Heart left ventricle (tissue), 16 donors: ENCODE measurements at regions not wholly inside any gene's neighbourhood (a gene's known extent, or its start where the extent isn't known, plus 50 kb on each side); places are given as distances from the start of the nearest gene placed in this dataset.
A peak's percentile ranks its signal among the peaks of the same experiment; 100 is the strongest.

Experiments
- ATAC-seq, 4 donors: fragments of 200-7000 bp; cut with Tn5 transposase; one replicate each; pipeline ENCODE4 v1.9.1; 2020 to 2022; ENCODE audit warnings: moderate library complexity in 4 of 4, mild to moderate bottlenecking in 3 of 4, moderate number of reproducible peaks in 1 of 4
- DNase-seq, 5 donors: peaks; one replicate each; pipeline ENCODE4 v3.0.0-alpha.2; 2020
- H3K27ac ChIP-seq, 12 donors: fragments of 200-600 bp; sonication (generic) in 4 of 12; one replicate each; pipeline versions ENCODE4 v1.5.0 to v1.8.0; 2016 to 2022; ENCODE audit warnings: mild to moderate bottlenecking in 2 of 12
- H3K27me3 ChIP-seq, 9 donors: fragments of 200-600 bp; sonication (generic) in 2 of 9; one replicate each; pipeline versions ENCODE4 v1.5.1 to v1.8.0; 2016 to 2022; ENCODE audit warnings: mild to moderate bottlenecking in 3 of 9
- H3K36me3 ChIP-seq, 9 donors: fragments of 200-600 bp; sonication (generic) in 2 of 9; one replicate each; pipeline versions ENCODE4 v1.5.0 to v1.8.0; 2018 to 2022; ENCODE audit warnings: mild to moderate bottlenecking in 2 of 9
- H3K4me1 ChIP-seq, 12 donors: fragments of 200-600 bp; sonication (generic) in 4 of 12; one replicate each; pipeline versions ENCODE4 v1.5.0 to v1.8.0; 2016 to 2022; ENCODE audit warnings: mild to moderate bottlenecking in 3 of 12
- H3K4me3 ChIP-seq, 12 donors: fragments of 200-600 bp; sonication (generic) in 4 of 12; one replicate each; pipeline versions ENCODE4 v1.5.0 to v1.8.0; 2017 to 2022; ENCODE audit warnings: mild to moderate bottlenecking in 9 of 12, moderate library complexity in 4 of 12
- H3K9me3 ChIP-seq, 12 donors: fragments of 200-600 bp; sonication (generic) in 4 of 12; one replicate each; pipeline versions ENCODE4 v1.5.0 to v1.8.0; 2016 to 2022; ENCODE audit warnings: mild to moderate bottlenecking in 1 of 12
- POLR2A ChIP-seq, 2 donors: fragments of 450-650 bp; IDR thresholded peaks; one replicate each; pipeline ENCODE4 v1.6.1; 2017; ENCODE audit warnings: antibody characterized with exemption in 2 of 2, mild to moderate bottlenecking in 2 of 2, moderate library complexity in 2 of 2
- WGBS, 4 donors: extraction: QIAGEN DNeasy Blood & Tissue Kit in 2 of 4; methylation state at CpG; one replicate each; pipeline versions ENCODE4 v1.1.5 to v1.1.7; 2013 to 2018; 5-methylcytosine and 5-hydroxymethylcytosine counted together
- intact Hi-C, 10 donors: fragments of 100-400 bp; cut with DNase I; formaldehyde crosslinking; loops; one replicate each; pipeline versions ENCODE4 v1.11.1 to v1.14.2; 2022
- TF ChIP-seq, protein P1 (sequence below), 12 donors: fragments of 200-600 bp; sonication (generic) in 4 of 12; IDR thresholded peaks; one replicate each; pipeline versions ENCODE4 v1.5.0 to v1.8.0; 2018 to 2022; ENCODE audit warnings: antibody characterized with exemption in 12 of 12, mild to moderate bottlenecking in 5 of 12
- donor health status: ischemic (EF 13 %, LVEDD 7.1; RV severe dilation, severe dysfunction).
- donor health status: healthy with polysubstance abuse.
- donor health status: DM: no; HTN: yes; CAD: no.
- donor health status: DM: no; HTN: no; CAD: no.
- donor health status: ischemic (EF 25% LVEDD 6.9; RV normal size, moderate dysfunction).
- donor health status: ischemic (EF 25% LVEDD 5.7; RV mildly dilated, moderate dysfunction).
- donor health status: healthy.
- donor health status: DM: yes; HTN: yes; CAD: no.
- donor health status: ischemic (EF 35%, LVEDD 5.7; RV mildly dilated, moderate dysfunction).
- donor health status: nonischemic (EF 11% LVEDD 7.7; RV severe dilation, severe dysfunction).
- donor health status: DM: yes; HTN: yes; CAD: no.
- donor health status: PGD.
- donor health status: ischemic (EF 29% LVEDD 5.4; RV normal size, mild dysfunction).
- donor health status: nonischemic (EF 23%, LVEDD 6.1; RV moderate dilation, normal function).

DNA sequence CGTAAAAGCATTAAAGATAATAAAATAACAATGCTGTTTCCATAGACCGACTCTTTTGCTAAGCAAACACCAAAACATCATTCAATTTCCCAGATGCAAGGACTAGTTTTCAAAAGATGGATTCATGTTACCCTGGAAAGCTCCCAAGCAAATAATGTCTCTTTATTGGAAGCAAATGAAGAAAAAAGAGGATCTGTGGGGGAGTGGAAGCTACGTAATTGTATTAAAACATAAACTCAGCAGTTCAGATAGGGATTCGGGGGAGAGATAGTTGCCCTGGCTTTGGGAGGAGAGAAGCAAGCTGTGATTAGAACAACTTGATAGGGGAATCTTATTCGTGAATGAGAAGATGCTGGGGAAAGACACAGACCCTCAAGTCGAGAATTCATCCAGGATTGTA, 491.0 kb upstream of the CLINT1 start:
- 66 to 76% (median 73%) methylated on average over 6 of the region's 6 CpGs for WGBS, 4 donors

DNA sequence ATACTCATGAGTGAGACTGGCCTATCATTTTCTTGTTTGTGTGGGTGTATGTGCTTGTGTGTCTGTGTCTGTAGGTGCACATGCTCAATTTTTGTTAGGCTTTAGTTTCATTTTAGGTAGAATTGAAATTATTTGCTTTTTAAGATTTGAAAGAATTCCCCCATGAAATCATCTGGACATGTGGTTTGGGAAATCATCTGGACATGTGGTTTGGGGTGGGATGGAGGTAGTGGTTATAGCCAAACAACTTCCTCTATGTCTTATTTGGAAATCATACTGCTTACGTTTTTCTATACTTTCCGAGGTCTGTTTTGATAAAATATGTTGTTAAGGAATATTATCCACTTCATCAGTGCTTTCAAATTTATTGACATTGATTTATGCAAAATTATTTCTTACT, 485.4 kb upstream of the CLINT1 start:
- ATAC-seq: no peak
- Histone ChIP-seq H3K27ac (no peak overlapping the region), H3K4me3 (no peak overlapping the region), H3K27me3 (no peaks in the 10 kb centered on the region), H3K36me3 (no peaks in the 10 kb centered on the region), H3K4me1 (no peaks in the 10 kb centered on the region), H3K9me3 (peaks cover 0 to 17% (median 10%) of the 10 kb centered on the region in 12 donors)
- TF ChIP-seq, protein P1, sequence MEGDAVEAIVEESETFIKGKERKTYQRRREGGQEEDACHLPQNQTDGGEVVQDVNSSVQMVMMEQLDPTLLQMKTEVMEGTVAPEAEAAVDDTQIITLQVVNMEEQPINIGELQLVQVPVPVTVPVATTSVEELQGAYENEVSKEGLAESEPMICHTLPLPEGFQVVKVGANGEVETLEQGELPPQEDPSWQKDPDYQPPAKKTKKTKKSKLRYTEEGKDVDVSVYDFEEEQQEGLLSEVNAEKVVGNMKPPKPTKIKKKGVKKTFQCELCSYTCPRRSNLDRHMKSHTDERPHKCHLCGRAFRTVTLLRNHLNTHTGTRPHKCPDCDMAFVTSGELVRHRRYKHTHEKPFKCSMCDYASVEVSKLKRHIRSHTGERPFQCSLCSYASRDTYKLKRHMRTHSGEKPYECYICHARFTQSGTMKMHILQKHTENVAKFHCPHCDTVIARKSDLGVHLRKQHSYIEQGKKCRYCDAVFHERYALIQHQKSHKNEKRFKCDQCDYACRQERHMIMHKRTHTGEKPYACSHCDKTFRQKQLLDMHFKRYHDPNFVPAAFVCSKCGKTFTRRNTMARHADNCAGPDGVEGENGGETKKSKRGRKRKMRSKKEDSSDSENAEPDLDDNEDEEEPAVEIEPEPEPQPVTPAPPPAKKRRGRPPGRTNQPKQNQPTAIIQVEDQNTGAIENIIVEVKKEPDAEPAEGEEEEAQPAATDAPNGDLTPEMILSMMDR (IDR thresholded peaks at IDR 0.05): no peak
- TF ChIP-seq POLR2A (IDR thresholded peaks at IDR 0.05): no peak
- 79 to 84% (median 84%) methylated on average over 2 of the region's 2 CpGs for WGBS, 4 donors
- intact Hi-C loops: no loop called here
- DNase-seq: no peak

More for the DNA sequence above, 491.0 kb upstream of the CLINT1 start:
- no peak for ATAC-seq
- Histone ChIP-seq H3K4me3 (no peak overlapping the region), H3K27ac (peak overlapping the region in 1 of 12 donors; percentile 20), H3K4me1 (no peaks in the 10 kb centered on the region), H3K36me3 (no peaks in the 10 kb centered on the region), H3K9me3 (peaks cover 0 to 22% (median 10%) of the 10 kb centered on the region in 12 donors), H3K27me3 (no peaks in the 10 kb centered on the region)
- no peak for DNase-seq
- TF ChIP-seq, protein P1 (IDR thresholded peaks at IDR 0.05): no peak
- no peak for TF ChIP-seq POLR2A (IDR thresholded peaks at IDR 0.05)
- intact Hi-C loops: loop anchor here in 1 of 10 donors (10.0 kb wide), 1 partner anchor 305 kb away; no protein-coding TSS in a partner anchor

DNA sequence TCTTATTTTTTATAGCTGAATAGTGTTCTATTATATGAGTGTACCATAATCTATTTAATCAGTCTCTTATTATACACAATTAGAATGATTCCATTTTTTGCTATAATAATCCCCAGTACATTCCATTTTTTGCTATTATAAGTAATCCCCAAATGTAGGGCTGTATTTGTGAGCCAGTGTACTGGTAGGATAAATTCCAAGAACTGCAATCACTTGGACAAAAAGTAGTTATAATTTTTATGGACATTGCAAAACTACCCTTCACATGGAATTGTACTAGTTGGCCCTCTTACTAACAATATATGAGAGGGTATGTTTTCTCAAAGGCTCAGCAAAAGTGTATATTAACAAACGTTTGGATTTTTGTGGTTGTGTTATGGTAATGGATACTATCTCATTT, 481.7 kb upstream of the CLINT1 start:
- Histone ChIP-seq H3K9me3 (peaks cover 0 to 26% (median 6%) of the 10 kb centered on the region in 12 donors), H3K4me1 (no peaks in the 10 kb centered on the region), H3K27me3 (no peaks in the 10 kb centered on the region), H3K27ac (no peak overlapping the region), H3K36me3 (no peaks in the 10 kb centered on the region), H3K4me3 (no peak overlapping the region)
- intact Hi-C loops: no loop called here
- ATAC-seq: no peak
- WGBS, 4 donors: 58 to 75% (median 70%) methylated on average over 1 of the region's 1 CpG
- TF ChIP-seq, protein P1 (IDR thresholded peaks at IDR 0.05): no peak
- TF ChIP-seq POLR2A (IDR thresholded peaks at IDR 0.05): no peak
- DNase-seq: no peak

DNA sequence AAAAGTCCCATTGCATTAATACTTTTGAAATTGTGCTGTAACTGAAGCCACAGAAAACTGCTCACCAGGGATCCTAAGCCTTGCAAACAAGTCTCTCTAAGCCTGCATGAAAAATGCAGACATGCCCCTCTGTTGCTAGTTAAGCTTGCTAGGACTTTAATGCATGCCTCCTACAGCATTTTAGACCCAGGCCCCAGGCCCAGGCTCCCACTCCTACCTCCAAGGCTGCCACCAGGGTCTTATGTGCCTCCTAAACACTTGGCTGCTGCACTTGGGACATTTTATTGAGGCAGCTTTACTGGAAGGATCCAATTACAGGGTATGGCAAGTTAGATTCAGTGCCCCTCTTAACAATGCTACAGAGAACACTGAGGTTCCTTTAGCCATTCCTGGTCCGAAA, 467.3 kb upstream of the CLINT1 start:
- H3K36me3 ChIP-seq: no peaks in the 10 kb centered on the region
- no peak overlapping the region for H3K4me3 ChIP-seq
- WGBS, 4 donors: 74 to 93% (median 91%) methylated on average over 1 of the region's 1 CpG
- DNase-seq (no peak), ATAC-seq (no peak)
- no peak for TF ChIP-seq POLR2A (IDR thresholded peaks at IDR 0.05)
- TF ChIP-seq, protein P1 (IDR thresholded peaks at IDR 0.05): no peak
- peaks cover 0 to 28% (median 13%) of the 10 kb centered on the region in 12 donors for H3K9me3 ChIP-seq
- intact Hi-C loops: no loop called here
- no peak overlapping the region for H3K27ac ChIP-seq
- no peaks in the 10 kb centered on the region for H3K4me1 ChIP-seq
- H3K27me3 ChIP-seq: no peaks in the 10 kb centered on the region
